ENCODE measurements at regions not wholly inside any gene's neighbourhood (a gene's known extent, or its start where the extent isn't known, plus 50 kb on each side); places are given as distances from the start of the nearest gene placed in this dataset.
"Not testable (repeated sequence)": the region's sequence is repeated elsewhere in the genome, so short reads cannot be mapped to it uniquely, and the experiment has no call there.

DNA sequence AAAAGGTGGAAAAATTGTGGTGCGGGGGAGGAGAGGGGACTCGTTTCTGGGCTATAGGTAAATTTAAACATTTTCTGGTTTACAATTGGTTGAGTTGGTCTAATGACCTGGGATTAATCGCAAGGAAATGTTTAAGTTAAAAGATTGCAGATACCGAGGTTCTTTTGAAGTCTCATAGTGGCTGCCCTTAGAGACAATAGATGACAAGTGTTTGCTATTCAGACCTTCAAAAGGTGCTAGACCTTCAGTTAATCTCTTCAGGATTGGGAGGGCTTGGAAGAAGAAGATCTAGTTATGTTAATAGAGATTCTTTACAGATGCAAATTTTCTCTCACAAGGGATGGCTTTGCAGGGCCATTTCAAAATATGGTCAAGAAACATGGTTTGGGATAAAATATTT, 2286.1 kb upstream of the AGA start:
- Histone ChIP-seq H3K27me3 (no peaks in the 10 kb centered on the region), H3K4me3 (ENCODE audit: low read depth in 1 of 2, low read length in 1 of 2) (no peak overlapping the region), H3K9me3 (no peaks in the 10 kb centered on the region), H3K36me3 (no peaks in the 10 kb centered on the region), H3K4me1 (ENCODE audit: control insufficient read depth in 1 of 2, insufficient read depth in 1 of 2, low read depth in 1 of 2, low read length in 1 of 2) (no peaks in the 10 kb centered on the region), H3K27ac (no peak overlapping the region)
- TF ChIP-seq, protein P1, sequence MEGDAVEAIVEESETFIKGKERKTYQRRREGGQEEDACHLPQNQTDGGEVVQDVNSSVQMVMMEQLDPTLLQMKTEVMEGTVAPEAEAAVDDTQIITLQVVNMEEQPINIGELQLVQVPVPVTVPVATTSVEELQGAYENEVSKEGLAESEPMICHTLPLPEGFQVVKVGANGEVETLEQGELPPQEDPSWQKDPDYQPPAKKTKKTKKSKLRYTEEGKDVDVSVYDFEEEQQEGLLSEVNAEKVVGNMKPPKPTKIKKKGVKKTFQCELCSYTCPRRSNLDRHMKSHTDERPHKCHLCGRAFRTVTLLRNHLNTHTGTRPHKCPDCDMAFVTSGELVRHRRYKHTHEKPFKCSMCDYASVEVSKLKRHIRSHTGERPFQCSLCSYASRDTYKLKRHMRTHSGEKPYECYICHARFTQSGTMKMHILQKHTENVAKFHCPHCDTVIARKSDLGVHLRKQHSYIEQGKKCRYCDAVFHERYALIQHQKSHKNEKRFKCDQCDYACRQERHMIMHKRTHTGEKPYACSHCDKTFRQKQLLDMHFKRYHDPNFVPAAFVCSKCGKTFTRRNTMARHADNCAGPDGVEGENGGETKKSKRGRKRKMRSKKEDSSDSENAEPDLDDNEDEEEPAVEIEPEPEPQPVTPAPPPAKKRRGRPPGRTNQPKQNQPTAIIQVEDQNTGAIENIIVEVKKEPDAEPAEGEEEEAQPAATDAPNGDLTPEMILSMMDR (IDR thresholded peaks at IDR 0.05): no peak

DNA sequence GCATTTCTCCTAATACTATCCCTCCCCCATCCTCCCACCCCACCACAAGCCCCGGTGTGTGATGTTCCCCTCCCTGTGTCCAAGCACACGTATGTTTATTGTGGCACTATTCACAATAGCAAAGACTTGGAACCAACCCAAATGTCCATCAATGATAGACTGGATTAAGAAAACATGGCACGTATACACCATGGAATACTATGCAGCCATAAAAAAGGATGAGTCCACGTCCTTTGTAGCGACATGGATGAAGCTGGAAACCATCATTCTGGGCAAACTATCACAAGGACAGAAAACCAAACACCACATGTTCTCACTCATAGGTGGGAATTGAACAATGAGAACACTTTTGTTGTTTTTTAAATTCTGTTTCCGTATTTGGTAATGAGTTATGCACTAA, 2294.6 kb upstream of the AGA start:
- H3K27ac ChIP-seq; H3K27me3 ChIP-seq; H3K4me3 ChIP-seq (ENCODE audit: low read depth in 1 of 2, low read length in 1 of 2); H3K9me3 ChIP-seq; H3K4me1 ChIP-seq (ENCODE audit: control insufficient read depth in 1 of 2, insufficient read depth in 1 of 2, low read depth in 1 of 2, low read length in 1 of 2); H3K36me3 ChIP-seq: not testable (repeated sequence)

DNA sequence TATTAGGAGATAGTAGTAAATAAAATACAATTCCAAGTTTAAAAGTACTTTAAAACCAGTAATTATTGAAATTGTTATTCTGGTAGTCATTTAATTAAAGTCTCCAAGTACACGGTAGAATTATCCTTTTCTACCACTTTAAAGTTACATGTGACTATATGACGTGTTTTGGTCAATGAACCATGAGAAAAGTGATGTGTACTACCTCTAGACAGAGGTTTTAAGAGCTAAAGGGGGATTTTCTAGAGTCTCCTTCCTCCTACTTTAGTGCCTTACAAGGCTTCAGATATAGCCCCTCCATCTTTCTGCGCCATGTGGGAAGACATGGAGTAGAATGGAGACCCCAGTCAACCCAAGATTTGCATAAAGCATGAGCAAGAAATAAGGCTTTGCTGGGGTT, 2296.6 kb upstream of the AGA start:
- H3K36me3 ChIP-seq: no peaks in the 10 kb centered on the region
- no peaks in the 10 kb centered on the region for H3K27me3 ChIP-seq
- TF ChIP-seq, protein P1 (IDR thresholded peaks at IDR 0.05): no peak
- no peak overlapping the region for H3K4me3 ChIP-seq (ENCODE audit: low read depth in 1 of 2, low read length in 1 of 2)
- no peaks in the 10 kb centered on the region for H3K4me1 ChIP-seq (ENCODE audit: control insufficient read depth in 1 of 2, insufficient read depth in 1 of 2, low read depth in 1 of 2, low read length in 1 of 2)
- no peaks in the 10 kb centered on the region for H3K9me3 ChIP-seq
- H3K27ac ChIP-seq: no peak overlapping the region

DNA sequence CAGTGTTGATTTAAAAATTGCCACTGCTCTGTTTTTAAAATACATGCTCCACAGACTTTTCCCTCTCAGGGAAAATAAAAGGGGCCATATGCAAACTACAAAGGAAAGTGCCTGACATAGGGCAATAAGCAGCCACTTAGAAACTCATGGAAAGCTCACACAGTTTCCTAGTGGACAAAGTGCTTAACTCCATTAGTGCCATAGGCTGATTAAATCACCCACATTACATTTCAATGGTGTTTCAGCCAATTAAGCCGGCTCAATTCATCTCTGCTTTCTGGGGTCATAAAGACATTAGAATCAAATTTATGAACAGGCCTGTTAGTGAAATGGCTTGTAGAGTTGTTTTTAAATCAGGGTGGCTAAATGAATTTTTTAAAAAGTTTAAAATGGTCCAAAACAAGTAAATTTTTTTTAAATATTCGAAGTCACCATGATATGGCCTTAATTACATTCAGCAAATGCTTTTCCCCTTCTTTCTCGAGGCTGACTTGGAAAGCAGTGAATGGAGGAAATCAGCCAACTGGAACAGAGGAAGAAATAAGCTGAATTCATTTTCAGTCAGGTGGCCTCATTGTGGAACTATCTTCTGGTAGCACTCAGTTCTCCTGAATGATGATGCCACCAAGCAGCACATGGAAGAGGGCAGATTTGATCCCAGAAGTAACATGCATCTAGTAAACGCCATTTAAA, 2305.1 kb upstream of the AGA start:
- no peak overlapping the region for H3K4me3 ChIP-seq (ENCODE audit: low read depth in 1 of 2, low read length in 1 of 2)

DNA sequence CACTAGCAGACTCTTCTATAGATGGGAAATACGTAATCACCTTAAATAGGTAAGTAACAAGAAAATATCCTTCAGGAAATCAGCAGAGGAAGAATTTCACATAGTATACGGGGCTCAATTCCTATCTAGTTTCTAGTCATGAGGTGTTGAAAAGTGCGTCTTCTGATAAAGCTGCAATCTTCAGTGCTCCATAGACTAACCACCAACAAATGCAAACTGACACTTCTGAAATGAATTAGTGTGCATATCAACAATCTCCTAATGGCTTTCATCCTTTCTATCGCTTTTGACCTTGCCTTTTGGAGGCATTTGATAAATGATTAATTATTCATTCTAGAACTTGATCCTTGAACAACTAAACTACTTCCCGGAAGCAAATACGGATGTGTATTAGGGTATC, 2306.6 kb upstream of the AGA start:
- Histone ChIP-seq H3K4me3 (ENCODE audit: low read depth in 1 of 2, low read length in 1 of 2) (no peak overlapping the region), H3K9me3 (no peaks in the 10 kb centered on the region), H3K36me3 (no peaks in the 10 kb centered on the region), H3K4me1 (ENCODE audit: control insufficient read depth in 1 of 2, insufficient read depth in 1 of 2, low read depth in 1 of 2, low read length in 1 of 2) (no peaks in the 10 kb centered on the region), H3K27ac (no peak overlapping the region), H3K27me3 (no peaks in the 10 kb centered on the region)
- TF ChIP-seq, protein P1 (IDR thresholded peaks at IDR 0.05): no peak

More for the DNA sequence above, 2305.1 kb upstream of the AGA start:
- Histone ChIP-seq H3K9me3 (no peaks in the 10 kb centered on the region), H3K4me1 (ENCODE audit: control insufficient read depth in 1 of 2, insufficient read depth in 1 of 2, low read depth in 1 of 2, low read length in 1 of 2) (no peaks in the 10 kb centered on the region), H3K36me3 (no peaks in the 10 kb centered on the region), H3K27ac (no peak overlapping the region), H3K27me3 (no peaks in the 10 kb centered on the region)
- TF ChIP-seq, protein P1 (IDR thresholded peaks at IDR 0.05): no peak

DNA sequence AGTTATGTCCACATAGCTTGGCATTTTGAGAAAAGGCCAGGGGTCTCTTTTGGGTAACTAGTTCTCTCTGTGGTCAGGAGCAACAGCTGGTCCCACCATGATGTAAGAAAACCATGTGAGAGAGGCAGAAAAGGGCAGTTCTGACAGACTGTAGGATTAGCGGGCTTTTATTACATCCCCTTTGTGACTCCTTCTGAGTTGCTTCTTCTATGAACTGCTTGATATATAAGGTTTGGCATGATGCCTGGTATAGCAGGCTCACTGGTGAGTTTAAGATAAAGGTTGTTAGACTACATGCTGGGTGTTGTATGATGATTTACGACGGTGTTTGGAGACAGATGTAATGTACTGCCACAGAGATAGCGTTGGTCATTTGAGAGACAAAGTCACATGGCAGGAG, 2308.1 kb upstream of the AGA start:
- no peak overlapping the region for H3K4me3 ChIP-seq (ENCODE audit: low read depth in 1 of 2, low read length in 1 of 2)
- TF ChIP-seq, protein P1 (IDR thresholded peaks at IDR 0.05): no peak
- H3K27me3 ChIP-seq: no peaks in the 10 kb centered on the region
- H3K36me3 ChIP-seq: no peaks in the 10 kb centered on the region
- H3K9me3 ChIP-seq: no peaks in the 10 kb centered on the region
- no peak overlapping the region for H3K27ac ChIP-seq
- H3K4me1 ChIP-seq (ENCODE audit: control insufficient read depth in 1 of 2, insufficient read depth in 1 of 2, low read depth in 1 of 2, low read length in 1 of 2): no peaks in the 10 kb centered on the region
